CD4-positive, alpha-beta T cell treated with Interleukin-4 for 4 hours (primary cell): ENCODE measurements at regions not wholly inside any gene's neighbourhood (a gene's known extent, or its start where the extent isn't known, plus 50 kb on each side); places are given as distances from the start of the nearest gene placed in this dataset.

Experiments used
- DNase-seq: peaks from one replicate; pipeline ENCODE4 v3.0.0-alpha.2; 2020

GRCh38 chr2:221676566-221677172 is 104.6 kb upstream of the EPHA4 start:
- no peak for DNase-seq

GRCh38 chr2:221675201-221675908 is 103.3 kb upstream of the EPHA4 start:
- DNase-seq = no peak

GRCh38 chr2:221674446-221674845 is 102.3 kb upstream of the EPHA4 start:
- DNase-seq = no peak

GRCh38 chr2:221673248-221673647 is 101.1 kb upstream of the EPHA4 start:
- DNase-seq = no peak

- no peak for DNase-seq
Observed at GRCh38 chr2:221671515-221671914, 99.4 kb upstream of the EPHA4 start.

GRCh38 chr2:221662689-221663391 is 90.7 kb upstream of the EPHA4 start:
- no peak for DNase-seq

- DNase-seq = no peak
Observed at GRCh38 chr2:221657806-221658205, 85.7 kb upstream of the EPHA4 start.

GRCh38 chr2:221655300-221655699 is 83.2 kb upstream of the EPHA4 start:
- no peak for DNase-seq

GRCh38 chr2:221653182-221653581 is 81.1 kb upstream of the EPHA4 start:
- DNase-seq = no peak

- no peak for DNase-seq
Observed at GRCh38 chr2:221649051-221649775, 77.1 kb upstream of the EPHA4 start.

GRCh38 chr2:221642447-221642846 is 70.3 kb upstream of the EPHA4 start:
- DNase-seq = no peak

- DNase-seq = no peak
Observed at GRCh38 chr2:221641181-221641871, 69.2 kb upstream of the EPHA4 start.

GRCh38 chr2:221640686-221641085 is 68.6 kb upstream of the EPHA4 start:
- no peak for DNase-seq

GRCh38 chr2:221637851-221638250 is 65.7 kb upstream of the EPHA4 start:
- no peak for DNase-seq

GRCh38 chr2:221635949-221636348 is 63.8 kb upstream of the EPHA4 start:
- no peak for DNase-seq

GRCh38 chr2:221629468-221629867 is 57.4 kb upstream of the EPHA4 start:
- DNase-seq = no peak

- DNase-seq = no peak
Observed at GRCh38 chr2:221624475-221624874, 52.4 kb upstream of the EPHA4 start.
